ENCODE measurements at regions not wholly inside any gene's neighbourhood (a gene's known extent, or its start where the extent isn't known, plus 50 kb on each side); places are given as distances from the start of the nearest gene placed in this dataset.

DNA sequence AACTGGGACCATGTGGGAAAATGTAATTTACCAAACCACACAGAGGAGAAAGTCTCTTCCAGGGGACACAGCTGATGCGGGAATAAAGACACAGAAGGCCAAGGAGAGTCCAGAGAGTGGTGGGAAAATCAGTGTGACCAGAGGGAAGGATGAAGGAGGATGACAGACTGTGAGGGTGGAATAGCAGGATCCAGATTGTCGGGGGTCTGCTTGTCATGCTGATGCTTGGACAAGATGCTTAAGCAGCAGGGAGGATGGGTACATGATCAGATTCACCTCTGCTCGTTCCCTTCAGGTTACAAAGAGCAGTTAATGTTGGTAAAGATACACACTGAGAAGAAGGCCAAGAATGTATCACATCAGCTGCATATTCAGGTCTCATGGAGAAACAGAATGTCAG is 117.1 kb upstream of the ZNF644 start:
- TF ChIP-seq, protein P1, sequence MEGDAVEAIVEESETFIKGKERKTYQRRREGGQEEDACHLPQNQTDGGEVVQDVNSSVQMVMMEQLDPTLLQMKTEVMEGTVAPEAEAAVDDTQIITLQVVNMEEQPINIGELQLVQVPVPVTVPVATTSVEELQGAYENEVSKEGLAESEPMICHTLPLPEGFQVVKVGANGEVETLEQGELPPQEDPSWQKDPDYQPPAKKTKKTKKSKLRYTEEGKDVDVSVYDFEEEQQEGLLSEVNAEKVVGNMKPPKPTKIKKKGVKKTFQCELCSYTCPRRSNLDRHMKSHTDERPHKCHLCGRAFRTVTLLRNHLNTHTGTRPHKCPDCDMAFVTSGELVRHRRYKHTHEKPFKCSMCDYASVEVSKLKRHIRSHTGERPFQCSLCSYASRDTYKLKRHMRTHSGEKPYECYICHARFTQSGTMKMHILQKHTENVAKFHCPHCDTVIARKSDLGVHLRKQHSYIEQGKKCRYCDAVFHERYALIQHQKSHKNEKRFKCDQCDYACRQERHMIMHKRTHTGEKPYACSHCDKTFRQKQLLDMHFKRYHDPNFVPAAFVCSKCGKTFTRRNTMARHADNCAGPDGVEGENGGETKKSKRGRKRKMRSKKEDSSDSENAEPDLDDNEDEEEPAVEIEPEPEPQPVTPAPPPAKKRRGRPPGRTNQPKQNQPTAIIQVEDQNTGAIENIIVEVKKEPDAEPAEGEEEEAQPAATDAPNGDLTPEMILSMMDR (IDR thresholded peaks at IDR 0.05 in 2 of 3, conservative IDR thresholded peaks at IDR 0.05 in 1 of 3; ENCODE audit: borderline replicate concordance in 1 of 3, insufficient read depth in 1 of 3, low read depth in 2 of 3, low read length in 2 of 3), result no peak
- TF ChIP-seq EZH2 (IDR thresholded peaks at IDR 0.05), result no peak
- TF ChIP-seq SIN3A (IDR thresholded peaks at IDR 0.05; ENCODE audit: low read depth), result no peak
- TF ChIP-seq POLR2AphosphoS5 (IDR thresholded peaks at IDR 0.05; ENCODE audit: low read depth, low read length), result no peak
- TF ChIP-seq ZNF274 (IDR thresholded peaks at IDR 0.05; ENCODE audit: low read depth, low read length), result no peak
- TF ChIP-seq POLR2A (IDR thresholded peaks at IDR 0.05; ENCODE audit: borderline replicate concordance, extremely low read depth, insufficient read depth, insufficient read length), result no peak
- TF ChIP-seq FOSL1 (IDR thresholded peaks at IDR 0.05; ENCODE audit: low read depth), result no peak
